ENCODE measurements at regions not wholly inside any gene's neighbourhood (a gene's known extent, or its start where the extent isn't known, plus 50 kb on each side); places are given as distances from the start of the nearest gene placed in this dataset.

DNA sequence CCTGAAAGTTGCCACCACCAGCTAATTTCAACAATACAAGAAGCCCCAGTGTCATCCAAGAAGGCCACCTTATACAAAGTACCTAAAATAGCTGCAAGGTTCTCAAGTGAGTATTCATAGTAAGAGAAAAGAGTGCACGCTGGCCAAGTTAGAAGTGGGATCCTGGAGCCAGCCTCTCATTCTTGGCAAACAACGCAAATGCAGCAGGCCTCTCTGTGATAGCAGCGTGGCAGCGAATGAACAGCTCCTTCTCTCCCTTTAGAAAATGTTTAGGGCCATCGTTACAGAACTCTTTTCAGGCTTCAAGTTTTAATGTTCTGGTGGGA lies 78.0 kb upstream of the IFNG-AS1 start:
- no peak for DNase-seq

DNA sequence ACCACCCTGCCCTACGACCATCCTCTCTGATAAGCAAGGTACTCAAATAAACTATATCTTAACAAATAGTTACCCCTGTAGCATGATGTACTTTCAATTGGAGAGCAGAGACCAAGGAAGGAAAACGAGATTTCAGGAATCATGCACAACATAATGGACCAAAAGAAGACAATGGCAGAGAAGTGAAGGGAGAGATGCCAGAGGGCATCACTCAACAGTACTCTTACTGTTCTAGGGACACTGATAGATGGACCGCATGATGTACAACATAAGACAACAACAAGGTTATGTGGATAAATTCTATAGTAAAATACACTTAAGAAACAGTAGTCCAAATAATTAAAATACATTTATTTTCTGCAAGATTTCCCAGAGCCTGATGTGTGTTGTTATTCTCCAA lies 77.5 kb upstream of the IFNG-AS1 start:
- DNase-seq: no peak

DNA sequence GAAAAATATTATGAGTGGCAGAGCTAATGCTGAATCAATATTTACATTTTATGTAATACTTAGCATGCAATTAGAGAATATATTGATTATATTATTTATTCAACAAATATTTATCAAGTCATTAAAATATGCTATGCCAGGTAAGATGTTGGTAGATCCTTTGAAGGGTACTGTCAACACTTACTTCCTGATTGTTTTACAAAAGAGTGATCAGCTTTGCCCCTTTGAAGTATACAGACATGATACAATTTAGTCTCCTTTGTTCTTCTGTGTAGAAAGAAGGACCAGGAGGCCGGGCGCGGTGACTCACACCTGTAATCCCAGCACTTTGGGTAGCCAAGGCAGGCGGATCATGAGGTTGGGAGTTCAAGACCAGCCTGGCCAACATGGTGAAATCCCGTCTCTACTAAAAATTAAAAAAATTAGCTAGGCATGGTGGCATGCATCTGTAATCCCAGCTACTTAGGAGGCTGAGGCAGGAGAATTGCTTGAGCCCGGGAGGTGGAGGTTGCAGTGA lies 73.9 kb upstream of the IFNG-AS1 start:
- DNase-seq: no peak

DNA sequence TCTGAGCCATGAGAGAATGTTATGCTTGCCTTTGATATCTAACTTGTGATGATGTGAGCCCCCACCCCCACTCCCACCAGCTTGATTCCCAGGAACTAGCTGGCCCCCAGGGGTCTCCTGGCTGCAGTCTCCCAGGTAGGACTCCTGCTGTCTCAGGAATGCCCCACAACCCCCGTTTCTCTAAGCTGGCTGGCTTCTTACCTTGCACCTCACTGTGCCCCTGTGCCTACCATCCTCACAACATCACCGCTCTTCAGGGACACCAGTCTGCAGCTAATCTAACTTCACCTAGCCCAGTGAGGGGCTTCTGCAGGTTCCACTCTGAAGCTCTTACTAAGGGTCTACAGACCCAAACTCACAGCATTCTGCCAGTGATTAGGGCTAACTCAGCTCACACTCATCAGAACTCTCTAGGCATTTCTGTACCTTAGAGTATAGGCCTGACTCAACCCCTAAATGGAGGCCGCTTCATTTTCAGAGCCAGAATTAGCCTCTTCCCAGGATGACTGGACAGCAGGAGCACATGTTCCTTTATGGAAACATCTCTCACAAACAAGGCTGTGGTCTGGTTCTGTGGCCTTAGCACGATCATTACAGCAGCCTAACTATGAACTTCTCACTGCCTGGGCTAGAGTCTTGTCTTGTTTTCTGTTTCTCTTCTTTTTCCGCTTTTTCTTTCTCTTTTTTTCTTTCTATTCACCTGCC lies 72.8 kb upstream of the IFNG-AS1 start:
- no peak for DNase-seq

DNA sequence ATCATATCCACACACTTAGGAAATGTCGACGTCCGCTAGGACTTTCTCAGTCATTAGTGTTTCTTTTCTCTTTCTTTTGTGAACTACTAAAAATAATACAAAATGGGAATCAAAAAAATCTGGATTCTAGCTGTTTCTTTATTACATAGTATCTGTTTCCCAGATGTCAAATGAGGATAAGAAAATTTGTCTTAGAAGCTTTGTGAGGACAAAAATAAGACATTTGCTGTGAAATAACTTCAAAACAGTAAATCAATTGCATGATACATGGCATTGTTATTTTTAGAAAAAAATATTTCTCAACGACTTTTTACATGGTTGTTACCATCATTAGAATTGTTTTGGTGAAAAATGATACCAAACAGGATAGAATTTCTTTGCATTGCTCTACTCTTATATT lies 71.4 kb upstream of the IFNG-AS1 start:
- no peak for DNase-seq

DNA sequence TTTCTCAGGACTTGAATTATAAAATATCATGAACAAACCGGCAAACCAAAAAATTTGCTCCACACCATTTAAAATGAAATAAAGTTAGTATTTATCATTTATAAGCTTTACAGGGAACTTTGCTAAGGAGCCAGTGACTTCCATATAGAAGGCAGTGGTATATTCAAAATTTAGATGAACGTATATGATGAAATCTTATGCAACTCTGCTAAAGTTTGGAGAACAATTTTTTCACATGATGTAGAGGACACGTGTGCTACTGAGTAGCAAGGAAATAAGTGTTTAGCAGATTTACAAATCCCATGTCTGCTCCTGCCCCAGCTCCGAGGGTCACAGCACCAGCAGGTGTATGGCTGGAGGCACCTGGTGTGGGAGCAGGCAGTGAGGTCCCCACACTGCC lies 70.8 kb upstream of the IFNG-AS1 start:
- DNase-seq: no peak

DNA sequence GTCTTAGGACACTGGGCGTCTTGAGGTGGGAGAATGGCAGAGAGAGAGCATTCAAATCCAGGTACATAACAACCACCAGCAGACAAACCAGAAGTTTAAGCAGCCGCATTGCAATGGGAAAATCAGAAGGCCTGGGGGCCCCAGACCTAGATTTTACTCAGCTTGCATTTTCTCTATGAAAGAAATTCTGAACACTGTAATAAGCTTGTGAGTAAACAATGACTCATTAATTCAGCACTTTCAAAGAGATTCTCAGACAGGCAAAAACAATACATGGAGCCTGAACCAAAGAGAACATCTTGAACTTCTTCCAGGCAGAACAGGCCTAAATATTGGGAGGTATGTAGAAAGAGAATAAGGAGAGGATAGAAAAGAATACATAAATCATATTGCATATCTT lies 69.8 kb upstream of the IFNG-AS1 start:
- no peak for DNase-seq

DNA sequence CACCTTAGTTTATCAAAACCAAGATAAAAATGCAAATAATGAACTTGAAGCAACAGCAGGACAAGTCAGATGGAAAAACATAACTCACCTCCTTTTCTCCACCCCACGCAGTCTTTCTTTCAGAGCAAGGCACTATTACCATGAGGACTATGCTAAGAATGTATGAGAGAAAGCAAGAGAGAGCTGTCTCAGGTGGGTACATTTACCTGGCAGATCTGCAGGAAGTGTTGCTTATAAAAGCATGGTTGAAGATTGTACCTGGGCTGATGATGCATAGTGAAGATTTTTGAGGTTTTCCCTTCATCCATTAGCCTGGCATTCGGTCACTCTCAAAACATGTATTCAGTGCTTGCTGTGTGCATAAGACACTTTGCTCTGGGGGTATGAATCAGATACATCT lies 68.8 kb upstream of the IFNG-AS1 start:
- no peak for DNase-seq

DNA sequence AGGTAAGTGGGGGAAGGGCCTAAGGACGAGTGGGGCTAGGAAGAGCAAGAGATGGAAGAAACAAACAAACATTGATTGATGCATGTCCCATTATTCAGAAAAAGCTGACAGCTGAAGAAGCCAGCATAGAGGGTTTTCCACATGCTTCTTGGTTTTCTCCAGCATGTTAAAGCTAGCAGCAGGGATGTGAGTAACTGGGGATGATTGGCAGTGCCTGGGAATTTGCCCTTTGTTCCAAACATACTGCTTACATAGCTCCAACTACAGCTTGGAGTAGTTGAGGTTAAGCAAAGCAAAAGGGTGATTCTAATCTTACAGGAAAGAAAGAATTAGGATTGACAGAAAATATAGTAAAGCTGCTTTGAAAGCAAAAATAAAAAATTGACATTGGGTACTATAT lies 68.0 kb upstream of the IFNG-AS1 start:
- DNase-seq: no peak

DNA sequence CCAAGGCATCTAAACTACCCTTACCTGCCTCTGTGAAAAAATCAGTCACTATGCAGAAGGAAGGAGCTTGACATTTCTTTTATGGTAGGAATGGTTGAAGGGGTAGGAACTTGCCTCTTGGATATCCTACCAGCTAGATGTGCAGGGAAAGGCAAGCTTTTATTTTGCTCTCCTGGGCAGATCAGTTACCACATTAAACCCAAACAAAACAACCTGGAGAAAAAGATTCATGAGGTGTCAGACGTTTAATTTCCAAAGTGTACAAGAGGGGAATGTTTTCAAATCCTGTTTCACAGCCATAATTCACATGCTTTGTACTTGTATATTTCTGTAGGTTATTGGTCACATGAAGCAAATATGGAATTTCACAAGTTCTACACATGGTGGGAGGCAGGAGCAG lies 67.0 kb upstream of the IFNG-AS1 start:
- DNase-seq: no peak

DNA sequence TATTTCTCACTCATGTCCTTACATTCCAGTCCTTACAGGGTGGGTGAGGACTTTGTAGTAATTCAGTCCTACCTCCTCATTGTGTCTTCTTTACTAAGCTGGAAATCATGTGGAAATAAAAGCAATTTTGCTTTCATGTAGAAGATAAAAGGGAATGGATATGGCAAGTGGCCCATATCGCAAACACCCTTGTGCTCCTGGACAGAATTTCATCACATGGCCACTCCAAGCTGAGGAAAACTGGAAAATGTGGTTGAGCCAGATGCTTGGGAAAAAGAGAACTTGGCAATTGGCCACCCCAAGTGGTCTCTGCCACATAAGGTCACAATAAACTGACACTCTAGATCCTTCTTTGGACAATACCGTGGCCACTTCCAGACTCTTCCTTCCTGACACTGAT lies 64.2 kb upstream of the IFNG-AS1 start:
- DNase-seq: no peak

DNA sequence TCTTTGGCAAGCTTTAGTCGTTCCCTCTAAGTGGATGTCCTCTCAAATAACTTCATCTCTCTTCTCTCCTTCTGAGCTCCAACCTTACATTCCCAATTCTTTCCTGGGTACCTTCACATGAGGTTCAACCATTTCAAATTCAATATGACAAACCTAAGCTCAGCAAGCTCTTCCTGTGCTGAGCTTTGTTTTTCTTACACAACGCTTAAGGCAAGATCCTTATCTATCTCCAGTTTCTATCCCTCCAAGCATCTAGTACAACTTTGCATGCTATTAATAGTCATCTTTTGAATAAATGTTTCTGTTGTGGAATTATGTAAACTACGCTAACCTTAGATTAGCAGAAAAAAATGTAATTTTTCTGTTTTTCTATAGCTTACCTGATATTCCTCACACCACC lies 63.7 kb upstream of the IFNG-AS1 start:
- DNase-seq: no peak

DNA sequence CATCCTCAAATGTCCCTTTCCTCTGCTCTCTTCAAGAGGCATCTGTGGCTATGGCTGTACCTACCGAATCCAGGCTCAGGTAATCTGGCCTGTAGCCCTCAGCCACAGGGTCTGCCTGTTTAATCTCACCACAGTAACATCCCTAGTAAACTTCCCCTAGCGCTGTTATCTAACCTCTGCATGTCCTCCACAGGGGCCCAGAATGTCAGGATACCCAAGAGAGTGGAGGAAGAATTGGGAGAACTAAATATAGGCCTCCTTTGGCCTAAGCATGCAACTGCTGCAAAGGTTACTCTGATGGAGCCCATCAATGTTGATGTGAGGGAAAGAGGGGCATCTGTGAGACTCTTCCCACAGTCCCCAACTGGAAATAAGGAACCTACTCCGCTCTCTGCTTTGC lies 63.2 kb upstream of the IFNG-AS1 start:
- no peak for DNase-seq

DNA sequence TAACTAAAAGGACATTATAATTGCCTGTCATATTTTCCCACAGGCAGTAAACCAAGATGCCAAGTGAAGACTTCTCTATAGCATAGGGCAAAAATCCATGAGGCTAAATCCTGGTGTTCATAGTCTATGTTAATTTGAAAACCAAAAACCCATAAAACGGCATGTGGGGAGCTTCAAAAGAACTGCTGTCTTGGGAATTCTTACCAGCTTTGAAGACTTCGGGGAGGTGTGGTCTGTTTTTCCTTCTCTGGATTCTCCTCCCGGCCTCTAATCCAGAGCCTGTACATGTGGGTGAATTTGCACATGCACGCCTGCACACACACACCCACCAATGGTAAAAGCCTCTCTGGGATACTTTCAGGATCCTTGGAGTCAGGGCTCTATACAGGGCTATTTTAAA lies 61.9 kb upstream of the IFNG-AS1 start:
- DNase-seq: no peak

DNA sequence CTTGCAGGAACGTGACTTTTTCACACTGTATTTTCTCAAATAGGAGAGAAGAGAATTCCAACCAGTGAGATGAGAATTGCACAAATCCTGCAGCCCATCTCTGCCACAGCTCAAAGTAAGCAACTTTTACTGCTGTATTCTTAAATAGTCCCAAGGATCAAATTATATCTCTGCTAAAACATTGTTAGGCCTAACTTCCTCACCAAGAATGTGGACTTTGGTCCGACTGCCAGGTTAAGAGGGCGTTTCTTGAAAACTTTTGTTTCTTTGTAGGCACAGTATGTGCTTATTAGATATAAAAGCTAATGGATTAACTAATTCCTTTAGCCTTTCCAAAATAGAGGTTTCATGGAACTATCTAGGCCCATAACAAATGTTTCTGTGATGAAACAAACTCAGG lies 61.4 kb upstream of the IFNG-AS1 start:
- no peak for DNase-seq

DNA sequence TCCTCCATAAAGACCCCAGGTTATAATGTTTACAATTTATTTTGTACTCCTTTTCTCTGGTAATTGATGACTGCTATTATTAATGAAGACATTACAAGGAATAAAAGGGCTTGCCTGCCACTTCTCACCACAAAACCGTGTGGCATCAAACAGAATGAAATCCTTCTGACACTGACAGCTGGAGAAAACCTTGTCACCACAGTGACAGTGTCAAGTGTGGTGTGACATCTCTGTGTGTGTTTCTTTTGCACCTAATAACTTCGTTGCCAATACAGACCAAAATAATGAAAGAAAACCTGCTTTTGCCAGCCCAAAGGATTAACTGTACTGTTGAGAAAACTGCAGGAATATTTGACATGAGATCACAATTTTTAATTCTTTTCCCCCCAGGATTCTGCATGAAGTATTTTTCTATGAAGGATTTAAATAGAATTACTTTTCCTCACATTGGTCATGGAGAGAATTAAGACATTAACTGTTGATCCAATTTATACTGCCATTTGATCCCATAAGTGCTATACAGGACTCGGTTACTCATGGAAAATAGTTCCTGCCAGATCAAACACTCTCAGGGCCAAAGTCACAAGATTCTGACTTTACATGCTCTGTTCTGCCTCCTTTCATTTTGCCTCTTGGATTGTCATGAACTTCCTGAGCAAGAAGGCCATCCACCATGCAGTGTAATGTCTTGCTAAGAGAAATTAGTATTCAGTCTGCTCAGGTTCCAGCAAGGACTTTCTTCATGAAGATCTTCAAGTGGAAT lies 60.4 kb upstream of the IFNG-AS1 start:
- DNase-seq: no peak

DNA sequence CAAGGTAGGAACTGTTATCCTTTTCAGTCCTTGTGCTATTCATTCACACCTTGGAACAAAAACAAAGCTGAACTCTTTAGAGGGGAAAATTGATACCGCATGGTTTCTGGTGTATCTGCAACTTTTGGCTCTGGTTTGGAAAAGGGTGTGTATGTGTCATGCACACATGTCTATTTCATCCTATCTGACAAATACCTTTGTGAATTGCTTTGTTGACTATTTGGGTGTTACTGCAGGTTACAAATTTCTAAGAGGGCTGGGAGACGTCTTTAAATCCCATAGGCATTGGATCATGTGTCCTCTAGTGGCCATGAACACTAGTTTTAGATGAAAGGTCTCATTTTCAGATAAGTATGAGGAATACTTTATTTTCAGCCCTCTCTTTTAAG lies 59.9 kb upstream of the IFNG-AS1 start:
- no peak for DNase-seq

DNA sequence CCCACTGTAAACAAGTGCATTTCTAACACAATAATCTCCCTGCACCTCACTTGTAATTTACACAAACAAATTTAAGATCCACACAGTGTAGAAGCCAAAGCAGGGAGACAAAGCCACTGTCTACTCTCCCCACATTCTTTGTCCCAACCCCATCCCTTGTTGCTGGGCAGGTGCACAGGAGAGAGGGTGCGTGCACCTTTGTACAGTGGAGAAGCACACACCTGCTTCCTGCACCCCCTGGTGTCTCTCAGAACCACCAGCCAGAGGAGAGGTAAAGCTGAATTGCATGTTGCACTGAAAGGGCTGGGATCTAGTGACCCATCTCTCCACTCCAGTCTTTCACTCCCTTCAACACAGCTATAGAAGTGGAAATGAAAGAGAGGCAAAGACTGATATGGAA lies 51.4 kb upstream of the IFNG-AS1 start:
- no peak for DNase-seq
